ENCODE measurements at regions not wholly inside any gene's neighbourhood (a gene's known extent, or its start where the extent isn't known, plus 50 kb on each side); places are given as distances from the start of the nearest gene placed in this dataset.

GRCh38 chr1:116193768-116194167 lies 82.6 kb downstream of the MAB21L3 start:
- TF ChIP-seq POLR2A (IDR thresholded peaks at IDR 0.05) = no peak
- TF ChIP-seq CTCF (IDR thresholded peaks at IDR 0.05) = no peak
